Adrenal gland (tissue), 5 donors: ENCODE measurements at regions not wholly inside any gene's neighbourhood (a gene's known extent, or its start where the extent isn't known, plus 50 kb on each side); places are given as distances from the start of the nearest gene placed in this dataset.

ENCODE experiments used
- CTCF ChIP-seq, 6 experiments: fragments of 450-650 bp in 4 of 6; fragments of 200-600 bp in 2 of 6; sonication (generic) in 1 of 6; IDR thresholded peaks; 1 replicate in 5 of 6; 2 replicates in 1 of 6; pipeline versions ENCODE4 v1.5.1 to v1.8.0; 2016 to 2021; ENCODE audit warnings: antibody characterized with exemption in 6 of 6, mild to moderate bottlenecking in 2 of 6, moderate library complexity in 1 of 6
- POLR2A ChIP-seq, 2 donors: fragments of 450-650 bp; IDR thresholded peaks; one replicate each; pipeline ENCODE4 v1.6.1; 2017; ENCODE audit warnings: antibody characterized with exemption in 2 of 2, mild to moderate bottlenecking in 2 of 2, moderate library complexity in 1 of 2
- donor health status: DM: no; HTN: no; CAD: no.

- TF ChIP-seq POLR2A (IDR thresholded peaks at IDR 0.05) (no peak), CTCF (IDR thresholded peaks at IDR 0.05) (no peak)
These were observed 767.7 kb downstream of the DTWD2 start for GRCh38 chr5:118220556-118221195.
